Esophagus squamous epithelium (tissue), 5 donors: ENCODE measurements at regions not wholly inside any gene's neighbourhood (a gene's known extent, or its start where the extent isn't known, plus 50 kb on each side); places are given as distances from the start of the nearest gene placed in this dataset.

Experiments
- DNase-seq: peaks from one replicate; lab custom pipeline; 2025; lab: John Stamatoyannopoulos, UW
- H3K27ac ChIP-seq, 4 donors: fragments of 200-600 bp; sonication (generic); one replicate each; pipeline ENCODE4 v1.5.1; 2016 to 2019; ENCODE audit warnings: mild to moderate bottlenecking in 1 of 4
- H3K27me3 ChIP-seq, 4 donors: fragments of 200-600 bp; sonication (generic); 1 replicate in 3 of 4; 2 replicates in 1 of 4; pipeline versions ENCODE4 v1.5.1 to v1.6.0; 2017 to 2021; ENCODE audit warnings: antibody characterized with exemption in 1 of 4
- H3K36me3 ChIP-seq, 3 donors: fragments of 200-600 bp; sonication (generic); one replicate each; pipeline ENCODE4 v1.5.1; 2016 to 2019
- H3K4me1 ChIP-seq, 3 donors: fragments of 200-600 bp; sonication (generic); one replicate each; pipeline ENCODE4 v1.5.1; 2017 to 2019
- H3K4me3 ChIP-seq, 4 donors: fragments of 200-600 bp; sonication (generic); 1 replicate in 3 of 4; 2 replicates in 1 of 4; pipeline ENCODE4 v1.5.1; 2016 to 2019; ENCODE audit warnings: mild to moderate bottlenecking in 2 of 4, moderate library complexity in 1 of 4
- H3K9me3 ChIP-seq, 3 donors: fragments of 200-600 bp; sonication (generic); one replicate each; pipeline ENCODE4 v1.5.1; 2016 to 2019
- POLR2A ChIP-seq, 4 donors: fragments of 450-650 bp; IDR thresholded peaks; one replicate each; pipeline ENCODE4 v1.6.1; 2017; ENCODE audit warnings: antibody characterized with exemption in 4 of 4, mild to moderate bottlenecking in 4 of 4, moderate library complexity in 3 of 4
- WGBS, 2 donors: methylation state at CpG; one replicate each; pipeline ENCODE4 v1.1.5; 2018; 5-methylcytosine and 5-hydroxymethylcytosine counted together
- intact Hi-C: fragments of 100-400 bp; cut with DNase I; formaldehyde crosslinking; loops from one replicate; pipeline ENCODE4 v1.15.0; 2022
- TF ChIP-seq, protein P1 (sequence below), 6 experiments: fragments of 450-650 bp in 4 of 6; fragments of 200-600 bp in 2 of 6; sonication (generic) in 2 of 6; IDR thresholded peaks; one replicate each; pipeline ENCODE4 v1.5.1; 2016 to 2019; ENCODE audit warnings: antibody characterized with exemption in 6 of 6, mild to moderate bottlenecking in 4 of 6, moderate library complexity in 4 of 6
- donor health status: DM: yes; HTN: yes; CAD: no.

DNA sequence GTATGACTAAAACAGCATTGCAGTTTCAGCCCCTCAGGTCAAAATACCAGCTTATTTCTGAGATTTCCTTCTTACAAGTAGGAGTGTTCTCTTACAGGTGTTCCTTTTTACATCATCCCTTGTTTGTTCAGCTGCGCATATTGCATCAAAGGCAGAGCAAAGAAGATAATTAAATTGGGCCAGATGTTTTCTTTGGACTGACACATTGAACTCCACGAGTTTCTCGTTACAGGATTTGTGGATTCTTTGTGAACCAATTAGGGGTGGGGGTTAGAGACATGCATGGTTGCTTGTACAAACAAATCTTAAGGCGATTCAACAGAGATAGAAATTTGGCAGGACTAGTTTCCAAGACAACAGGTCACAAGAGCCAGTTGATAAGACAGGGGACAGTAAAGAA lies 95.7 kb downstream of the SPANXN4 start:
- H3K27ac ChIP-seq, result no peak overlapping the region
- no peaks in the 10 kb centered on the region for H3K36me3 ChIP-seq
- DNase-seq, result no peak
- TF ChIP-seq, protein P1, sequence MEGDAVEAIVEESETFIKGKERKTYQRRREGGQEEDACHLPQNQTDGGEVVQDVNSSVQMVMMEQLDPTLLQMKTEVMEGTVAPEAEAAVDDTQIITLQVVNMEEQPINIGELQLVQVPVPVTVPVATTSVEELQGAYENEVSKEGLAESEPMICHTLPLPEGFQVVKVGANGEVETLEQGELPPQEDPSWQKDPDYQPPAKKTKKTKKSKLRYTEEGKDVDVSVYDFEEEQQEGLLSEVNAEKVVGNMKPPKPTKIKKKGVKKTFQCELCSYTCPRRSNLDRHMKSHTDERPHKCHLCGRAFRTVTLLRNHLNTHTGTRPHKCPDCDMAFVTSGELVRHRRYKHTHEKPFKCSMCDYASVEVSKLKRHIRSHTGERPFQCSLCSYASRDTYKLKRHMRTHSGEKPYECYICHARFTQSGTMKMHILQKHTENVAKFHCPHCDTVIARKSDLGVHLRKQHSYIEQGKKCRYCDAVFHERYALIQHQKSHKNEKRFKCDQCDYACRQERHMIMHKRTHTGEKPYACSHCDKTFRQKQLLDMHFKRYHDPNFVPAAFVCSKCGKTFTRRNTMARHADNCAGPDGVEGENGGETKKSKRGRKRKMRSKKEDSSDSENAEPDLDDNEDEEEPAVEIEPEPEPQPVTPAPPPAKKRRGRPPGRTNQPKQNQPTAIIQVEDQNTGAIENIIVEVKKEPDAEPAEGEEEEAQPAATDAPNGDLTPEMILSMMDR (IDR thresholded peaks at IDR 0.05), result no peak
- TF ChIP-seq POLR2A (IDR thresholded peaks at IDR 0.05), result no peak
- no peaks in the 10 kb centered on the region for H3K9me3 ChIP-seq
- H3K4me3 ChIP-seq, result no peak overlapping the region
- intact Hi-C loops, result no loop called here
- WGBS, 2 donors, result 24 to 62% methylated on average over 3 to 4 of the region's 4 CpGs
- no peaks in the 10 kb centered on the region for H3K27me3 ChIP-seq
- H3K4me1 ChIP-seq, result no peaks in the 10 kb centered on the region

DNA sequence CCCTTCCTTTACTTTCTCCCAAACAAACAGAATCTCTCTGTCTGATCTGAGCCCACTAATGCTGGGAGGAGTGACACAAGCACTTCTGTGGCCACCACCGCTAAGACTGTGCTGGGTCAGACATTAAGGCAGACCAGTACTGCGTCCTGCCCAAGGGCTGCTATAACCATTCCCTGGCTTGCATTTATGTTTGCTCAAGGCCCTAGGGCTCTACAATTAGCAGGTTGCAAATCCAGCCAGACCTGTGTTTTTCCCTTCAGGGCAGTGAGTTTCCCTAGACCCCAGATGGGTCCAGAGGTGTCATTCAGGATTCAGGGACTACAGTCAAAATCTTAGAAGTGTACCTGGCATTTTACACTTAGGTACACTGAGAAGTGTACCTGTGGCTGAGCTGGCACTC lies 89.7 kb downstream of the SPANXN4 start:
- Histone ChIP-seq H3K27ac (no peak overlapping the region), H3K36me3 (no peaks in the 10 kb centered on the region), H3K9me3 (no peaks in the 10 kb centered on the region), H3K4me1 (no peaks in the 10 kb centered on the region), H3K4me3 (no peak overlapping the region), H3K27me3 (no peaks in the 10 kb centered on the region)
- WGBS, 2 donors, result 100% methylated on average over 2 of the region's 2 CpGs; no CpG with 5 or more reads in 1 of the 2 donors
- no peak for DNase-seq
- intact Hi-C loops, result no loop called here
- TF ChIP-seq POLR2A (IDR thresholded peaks at IDR 0.05), result no peak
- TF ChIP-seq, protein P1 (IDR thresholded peaks at IDR 0.05), result no peak

DNA sequence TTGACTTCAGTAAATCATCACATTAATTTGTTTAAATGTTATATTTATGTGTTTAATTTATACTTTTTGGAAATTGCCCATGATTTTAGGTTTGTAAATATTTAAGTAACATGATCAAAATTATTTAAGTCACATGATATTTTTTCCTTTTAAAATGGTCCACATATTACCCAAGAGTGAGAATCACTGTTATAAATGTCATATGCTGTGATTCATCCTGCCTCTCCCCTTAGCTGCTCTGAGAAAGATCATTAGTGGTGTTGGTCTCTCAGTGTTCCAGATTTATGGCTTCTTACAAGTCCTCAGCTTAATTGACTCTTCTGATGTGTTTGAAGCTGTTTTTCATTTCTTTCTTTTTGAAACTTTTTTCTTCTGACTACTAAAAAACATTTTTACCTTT lies 70.1 kb downstream of the SPANXN4 start:
- Histone ChIP-seq H3K9me3 (no peaks in the 10 kb centered on the region), H3K27me3 (no peaks in the 10 kb centered on the region), H3K27ac (no peak overlapping the region), H3K4me1 (no peaks in the 10 kb centered on the region), H3K4me3 (no peak overlapping the region), H3K36me3 (no peaks in the 10 kb centered on the region)
- intact Hi-C loops, result no loop called here
- DNase-seq, result no peak
- TF ChIP-seq, protein P1 (IDR thresholded peaks at IDR 0.05), result no peak
- TF ChIP-seq POLR2A (IDR thresholded peaks at IDR 0.05), result no peak

DNA sequence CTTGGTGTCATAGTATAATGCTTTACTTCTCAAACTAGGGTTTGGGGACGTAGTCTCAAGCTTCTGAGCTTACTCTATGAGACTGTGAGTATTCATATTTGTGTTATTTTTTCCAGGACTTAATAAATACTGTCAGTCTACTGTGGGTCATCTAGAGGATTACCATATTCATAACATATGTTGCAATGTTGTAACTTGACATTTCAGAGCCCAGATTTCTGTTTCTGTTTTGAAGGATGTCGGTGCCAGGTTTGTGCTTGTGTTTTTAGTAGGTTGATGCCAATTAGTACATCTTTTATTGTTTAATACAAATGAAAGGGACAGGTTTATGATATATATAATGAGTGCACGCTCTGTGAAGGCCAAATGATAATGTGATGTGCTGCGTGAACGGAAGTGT lies 69.6 kb downstream of the SPANXN4 start:
- H3K4me3 ChIP-seq, result no peak overlapping the region
- H3K9me3 ChIP-seq, result no peaks in the 10 kb centered on the region
- no peaks in the 10 kb centered on the region for H3K36me3 ChIP-seq
- H3K27ac ChIP-seq, result no peak overlapping the region
- no peaks in the 10 kb centered on the region for H3K27me3 ChIP-seq
- H3K4me1 ChIP-seq, result no peaks in the 10 kb centered on the region
- no peak for TF ChIP-seq POLR2A (IDR thresholded peaks at IDR 0.05)
- 51 to 55% methylated on average over 5 of the region's 5 CpGs for WGBS, 2 donors
- intact Hi-C loops, result no loop called here
- DNase-seq, result no peak

DNA sequence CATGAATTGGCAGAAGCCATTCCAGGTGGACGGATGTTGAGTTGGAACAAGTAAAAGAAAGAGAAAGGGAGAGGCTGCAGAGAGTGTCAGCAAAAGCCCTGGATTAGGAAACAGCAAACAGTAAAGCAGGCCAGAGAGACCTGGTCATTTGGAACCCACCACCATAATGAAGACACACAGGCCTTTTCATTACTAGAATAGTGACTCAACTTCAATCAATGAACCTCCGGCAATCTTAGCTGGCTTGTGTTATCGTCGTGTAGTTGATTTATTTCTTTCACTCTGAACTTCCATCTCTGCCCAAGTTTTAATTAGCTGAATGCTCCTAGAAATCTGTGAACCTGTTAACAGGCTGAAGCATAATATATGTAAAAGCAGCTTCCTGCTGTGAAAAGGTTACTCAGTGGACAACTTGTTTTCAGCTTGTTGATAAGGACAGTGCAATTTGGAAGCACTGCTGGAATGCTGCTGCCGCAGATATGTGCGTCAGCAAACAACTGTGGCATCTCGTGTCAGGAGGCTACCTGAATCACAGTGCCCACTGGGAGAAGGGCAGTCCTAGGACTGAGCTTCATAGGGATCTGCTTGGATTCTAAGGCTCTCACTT lies 68.8 kb downstream of the SPANXN4 start:
- WGBS, 2 donors, result 77 to 80% methylated on average over 4 to 7 of the region's 7 CpGs
- no peak overlapping the region for H3K27ac ChIP-seq
- H3K27me3 ChIP-seq, result no peaks in the 10 kb centered on the region
- no peaks in the 10 kb centered on the region for H3K36me3 ChIP-seq
- DNase-seq, result no peak
- no peaks in the 10 kb centered on the region for H3K4me1 ChIP-seq
- H3K9me3 ChIP-seq, result no peaks in the 10 kb centered on the region
- intact Hi-C loops, result no loop called here
- TF ChIP-seq, protein P1 (IDR thresholded peaks at IDR 0.05), result no peak
- TF ChIP-seq POLR2A (IDR thresholded peaks at IDR 0.05), result no peak
- H3K4me3 ChIP-seq, result no peak overlapping the region
